H9 (cell line): ENCODE measurements at regions not wholly inside any gene's neighbourhood (a gene's known extent, or its start where the extent isn't known, plus 50 kb on each side); places are given as distances from the start of the nearest gene placed in this dataset.

Experiments
- DNase-seq: peaks from one replicate; pipeline ENCODE4 v3.0.0-alpha.2; 2017
- H2AFZ ChIP-seq: one replicate; pipeline ENCODE4 v1.6.1; 2013; ENCODE audit warnings: mild to moderate bottlenecking, low read length, control low read depth, moderate library complexity
- H2AK5ac ChIP-seq: 2 replicates; pipeline ENCODE4 v1.6.1; 2013; ENCODE audit warnings: low read length, control low read depth, mixed read lengths; ENCODE audit not compliant: insufficient read length
- H2BK120ac ChIP-seq: one replicate; pipeline ENCODE4 v1.6.1; 2013; ENCODE audit warnings: low read depth, mild to moderate bottlenecking, low read length, control low read depth, inconsistent platforms; ENCODE audit not compliant: poor library complexity, severe bottlenecking
- H2BK12ac ChIP-seq: 2 replicates; pipeline ENCODE4 v1.6.1; 2013; ENCODE audit warnings: low read length, control low read depth, mixed read lengths, low read depth; ENCODE audit not compliant: insufficient read length
- H2BK15ac ChIP-seq: 2 replicates; pipeline ENCODE4 v1.6.1; 2013; ENCODE audit warnings: low read depth, low read length, control low read depth
- H2BK20ac ChIP-seq: one replicate; pipeline ENCODE4 v1.6.1; 2013; ENCODE audit warnings: low read depth, mild to moderate bottlenecking, low read length, control low read depth, inconsistent platforms; ENCODE audit not compliant: poor library complexity, severe bottlenecking
- H2BK5ac ChIP-seq: 2 replicates; pipeline ENCODE4 v1.6.1; 2013; ENCODE audit warnings: low read length, control low read depth, mixed read lengths; ENCODE audit not compliant: insufficient read length
- H3K14ac ChIP-seq: 2 replicates; pipeline ENCODE4 v1.6.1; 2013; ENCODE audit warnings: low read length, control low read depth; ENCODE audit not compliant: insufficient read depth
- H3K18ac ChIP-seq: 2 replicates; pipeline ENCODE4 v1.6.1; 2013; ENCODE audit warnings: low read depth, mild to moderate bottlenecking, mixed read lengths, low read length, control low read depth; ENCODE audit not compliant: insufficient read length
- H3K23ac ChIP-seq: 2 replicates; pipeline ENCODE4 v1.6.1; 2013; ENCODE audit warnings: low read length, control low read depth, mixed read lengths, low read depth; ENCODE audit not compliant: insufficient read length
- H3K23me2 ChIP-seq: 2 replicates; pipeline ENCODE4 v1.6.1; 2013; ENCODE audit warnings: low read depth, mild to moderate bottlenecking, mixed read lengths, low read length, control low read depth; ENCODE audit not compliant: insufficient read length, poor library complexity, severe bottlenecking
- H3K27ac ChIP-seq: 2 replicates; pipeline ENCODE4 v1.5.1; 2013; ENCODE audit warnings: low read length, control low read depth, mixed read lengths, low read depth; ENCODE audit not compliant: insufficient read length
- H3K27me3 ChIP-seq: 2 replicates; pipeline ENCODE4 v1.6.1; 2013; ENCODE audit warnings: low read length, control low read depth, inconsistent platforms; ENCODE audit not compliant: insufficient read depth
- H3K4ac ChIP-seq: 2 replicates; pipeline ENCODE4 v1.6.1; 2013; ENCODE audit warnings: low read depth, mild to moderate bottlenecking, control low read depth, inconsistent platforms, low read length, moderate library complexity
- H3K4me1 ChIP-seq: 2 replicates; pipeline ENCODE4 v1.6.1; 2013; ENCODE audit warnings: low read length, control low read depth, inconsistent platforms; ENCODE audit not compliant: insufficient read depth
- H3K4me2 ChIP-seq: 2 replicates; pipeline ENCODE4 v1.6.1; 2013; ENCODE audit warnings: low read length, control low read depth, mixed read lengths; ENCODE audit not compliant: insufficient read length, insufficient read depth
- H3K56ac ChIP-seq: 2 replicates; pipeline ENCODE4 v1.6.1; 2013; ENCODE audit warnings: low read depth, mild to moderate bottlenecking, mixed read lengths, low read length, control low read depth; ENCODE audit not compliant: insufficient read length
- H3K79me1 ChIP-seq: 2 replicates; pipeline ENCODE4 v1.6.1; 2013; ENCODE audit warnings: low read depth, mild to moderate bottlenecking, moderate library complexity, low read length, control low read depth, inconsistent platforms; ENCODE audit not compliant: insufficient read depth, poor library complexity, severe bottlenecking
- H3K79me2 ChIP-seq: 2 replicates; pipeline ENCODE4 v1.6.1; 2013; ENCODE audit warnings: low read length, control low read depth, inconsistent platforms; ENCODE audit not compliant: insufficient read depth
- H3K9ac ChIP-seq: 2 replicates; pipeline ENCODE4 v1.6.1; 2013; ENCODE audit warnings: low read length, control low read depth, mixed read lengths; ENCODE audit not compliant: insufficient read length; ENCODE audit errors: extremely low read depth
- H3K9me3 ChIP-seq: one replicate; pipeline ENCODE4 v1.6.1; 2013; ENCODE audit warnings: low read depth, low read length, inconsistent platforms; ENCODE audit not compliant: control insufficient read depth
- H3T11ph ChIP-seq: one replicate; pipeline ENCODE4 v1.6.1; 2013; ENCODE audit warnings: mild to moderate bottlenecking, low read length, control low read depth, inconsistent platforms
- H4K20me1 ChIP-seq: one replicate; pipeline ENCODE4 v1.6.1; 2013; ENCODE audit not compliant: control insufficient read depth, insufficient read length, insufficient read depth
- H4K5ac ChIP-seq: 2 replicates; pipeline ENCODE4 v1.6.1; 2013; ENCODE audit warnings: low read depth, mild to moderate bottlenecking, mixed read lengths, low read length, control low read depth; ENCODE audit not compliant: insufficient read length
- H4K8ac ChIP-seq: replicated peaks from 2 replicates; pipeline ENCODE4 v1.6.1; 2013; ENCODE audit warnings: low read length, control low read depth, mixed read lengths, low read depth; ENCODE audit not compliant: insufficient read length
- H4K91ac ChIP-seq: 2 replicates; pipeline ENCODE4 v1.6.1; 2013; ENCODE audit warnings: low read depth, mild to moderate bottlenecking, moderate library complexity, mixed read lengths, low read length, control low read depth; ENCODE audit not compliant: insufficient read length
- H3K27ac Mint-ChIP-seq, 3 experiments: 2 replicates in 2 of 3; 3 replicates in 1 of 3; pipeline ENCODE4 v1.8.0; 2020 to 2021; ENCODE audit warnings: mixed read lengths in 3 of 3, mild to moderate bottlenecking in 1 of 3, moderate library complexity in 1 of 3
- H3K27me3 Mint-ChIP-seq: 2 replicates; pipeline ENCODE4 v1.8.0; 2021; ENCODE audit warnings: low read depth, mild to moderate bottlenecking, moderate library complexity, mixed read lengths
- H3K36me3 Mint-ChIP-seq, 3 experiments: 2 replicates in 2 of 3; 3 replicates in 1 of 3; pipeline ENCODE4 v1.8.0; 2020 to 2021; ENCODE audit warnings: low read depth in 3 of 3, mixed read lengths in 3 of 3; ENCODE audit not compliant: insufficient read depth in 1 of 3
- H3K4me1 Mint-ChIP-seq, 2 experiments: 2 replicates each; pipeline ENCODE4 v1.8.0; 2020; ENCODE audit warnings: mixed read lengths in 2 of 2
- H3K4me3 Mint-ChIP-seq, 2 experiments: 2 replicates in 1 of 2; 3 replicates in 1 of 2; pipeline ENCODE4 v1.8.0; 2020 to 2021; ENCODE audit warnings: mild to moderate bottlenecking in 2 of 2, mixed read lengths in 2 of 2, moderate library complexity in 1 of 2
- H3K9me3 Mint-ChIP-seq, 2 experiments: 2 replicates in 1 of 2; 3 replicates in 1 of 2; pipeline ENCODE4 v1.8.0; 2020; ENCODE audit warnings: mild to moderate bottlenecking in 2 of 2, mixed read lengths in 2 of 2, moderate library complexity in 1 of 2
- WGBS: extraction: QIAGEN DNeasy Blood & Tissue Kit; methylation state at CpG from one replicate; pipeline ENCODE4 v1.1.7; 2013; ENCODE audit warnings: missing lambda C conversion rate, low lambda C conversion rate, mixed read lengths; ENCODE audit not compliant: insufficient read length; ENCODE audit errors: extremely low coverage; 5-methylcytosine and 5-hydroxymethylcytosine counted together
- TF ChIP-seq, protein P1 (sequence below): fragments of 200-600 bp; sonication (generic); conservative IDR thresholded peaks from 3 replicates; pipeline ENCODE4 v1.8.0; 2021; ENCODE audit warnings: antibody characterized with exemption, mild to moderate bottlenecking

DNA sequence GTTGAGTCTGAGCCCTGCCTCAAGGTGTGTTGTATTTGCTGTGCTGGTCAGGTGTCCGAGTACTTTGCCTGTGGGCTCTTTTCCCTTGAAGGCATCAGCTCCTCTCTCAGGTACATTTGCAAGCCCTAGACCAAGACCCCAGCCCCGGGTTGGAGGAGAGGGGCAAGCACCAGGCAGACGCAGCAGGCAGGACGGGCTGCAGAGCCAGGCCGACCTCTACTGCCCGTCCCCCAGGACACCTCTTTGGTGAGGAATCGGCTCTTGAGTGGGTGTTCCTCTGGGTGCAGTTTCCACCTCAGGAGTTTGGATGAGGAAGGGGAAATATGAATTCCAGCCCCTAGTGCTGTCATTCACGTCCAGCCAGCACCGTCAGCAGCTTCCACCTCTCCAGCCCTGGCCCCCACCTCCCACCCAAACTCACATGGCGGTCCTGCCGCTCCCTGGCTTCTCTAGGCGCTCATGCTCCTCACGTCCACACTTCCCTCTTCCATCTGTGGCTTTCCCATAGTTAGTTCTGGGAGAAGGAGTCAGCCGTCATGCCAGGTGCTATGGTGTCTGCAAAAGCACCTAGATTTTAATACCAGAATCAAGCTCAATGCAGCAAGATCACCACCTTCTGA is 183.9 kb downstream of the DLL1 start:
- no peak overlapping the region for H3K27ac ChIP-seq
- no peaks in the 10 kb centered on the region for H3K4me1 ChIP-seq
- no peak overlapping the region for H4K8ac ChIP-seq
- H3K4me1 Mint-ChIP-seq: peaks cover 4 to 6% of the 10 kb centered on the region in 2 experiments
- no peak overlapping the region for H3K27ac Mint-ChIP-seq
- H3K4me2 ChIP-seq: no peak overlapping the region
- no peak overlapping the region for H3K18ac ChIP-seq
- H3K56ac ChIP-seq: no peak overlapping the region
- no peak overlapping the region for H2BK5ac ChIP-seq
- no CpG with 5 or more reads among the region's 14 CpGs for WGBS
- no peak overlapping the region for H2BK20ac ChIP-seq
- H4K20me1 ChIP-seq: no peaks in the 10 kb centered on the region
- H3K79me2 ChIP-seq: no peaks in the 10 kb centered on the region
- no peak overlapping the region for H3K23ac ChIP-seq
- no peaks in the 10 kb centered on the region for H3K79me1 ChIP-seq
- H3K4me3 Mint-ChIP-seq: no peak overlapping the region
- no peak overlapping the region for H2BK15ac ChIP-seq
- H3K36me3 Mint-ChIP-seq: no peaks in the 10 kb centered on the region
- H3K9ac ChIP-seq: no peak overlapping the region
- H3K23me2 ChIP-seq: no peaks in the 10 kb centered on the region
- H4K5ac ChIP-seq: no peak overlapping the region
- H3K4ac ChIP-seq: no peak overlapping the region
- no peaks in the 10 kb centered on the region for H3K9me3 ChIP-seq
- H3T11ph ChIP-seq: no peak overlapping the region
- no peak overlapping the region for H3K14ac ChIP-seq
- no peaks in the 10 kb centered on the region; a peak in 1 of 5 replicates for H3K9me3 Mint-ChIP-seq
- no peak overlapping the region for H2AK5ac ChIP-seq
- H3K27me3 Mint-ChIP-seq: peaks cover 7% of the 10 kb centered on the region
- DNase-seq: no peak
- H2BK12ac ChIP-seq: no peak overlapping the region
- H4K91ac ChIP-seq: no peak overlapping the region
- H2AFZ ChIP-seq: no peak overlapping the region
- no peak overlapping the region for H2BK120ac ChIP-seq
- H3K27me3 ChIP-seq: no peaks in the 10 kb centered on the region
- TF ChIP-seq, protein P1, sequence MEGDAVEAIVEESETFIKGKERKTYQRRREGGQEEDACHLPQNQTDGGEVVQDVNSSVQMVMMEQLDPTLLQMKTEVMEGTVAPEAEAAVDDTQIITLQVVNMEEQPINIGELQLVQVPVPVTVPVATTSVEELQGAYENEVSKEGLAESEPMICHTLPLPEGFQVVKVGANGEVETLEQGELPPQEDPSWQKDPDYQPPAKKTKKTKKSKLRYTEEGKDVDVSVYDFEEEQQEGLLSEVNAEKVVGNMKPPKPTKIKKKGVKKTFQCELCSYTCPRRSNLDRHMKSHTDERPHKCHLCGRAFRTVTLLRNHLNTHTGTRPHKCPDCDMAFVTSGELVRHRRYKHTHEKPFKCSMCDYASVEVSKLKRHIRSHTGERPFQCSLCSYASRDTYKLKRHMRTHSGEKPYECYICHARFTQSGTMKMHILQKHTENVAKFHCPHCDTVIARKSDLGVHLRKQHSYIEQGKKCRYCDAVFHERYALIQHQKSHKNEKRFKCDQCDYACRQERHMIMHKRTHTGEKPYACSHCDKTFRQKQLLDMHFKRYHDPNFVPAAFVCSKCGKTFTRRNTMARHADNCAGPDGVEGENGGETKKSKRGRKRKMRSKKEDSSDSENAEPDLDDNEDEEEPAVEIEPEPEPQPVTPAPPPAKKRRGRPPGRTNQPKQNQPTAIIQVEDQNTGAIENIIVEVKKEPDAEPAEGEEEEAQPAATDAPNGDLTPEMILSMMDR: no peak
